ENCODE measurements at regions not wholly inside any gene's neighbourhood (a gene's known extent, or its start where the extent isn't known, plus 50 kb on each side); places are given as distances from the start of the nearest gene placed in this dataset.

DNA sequence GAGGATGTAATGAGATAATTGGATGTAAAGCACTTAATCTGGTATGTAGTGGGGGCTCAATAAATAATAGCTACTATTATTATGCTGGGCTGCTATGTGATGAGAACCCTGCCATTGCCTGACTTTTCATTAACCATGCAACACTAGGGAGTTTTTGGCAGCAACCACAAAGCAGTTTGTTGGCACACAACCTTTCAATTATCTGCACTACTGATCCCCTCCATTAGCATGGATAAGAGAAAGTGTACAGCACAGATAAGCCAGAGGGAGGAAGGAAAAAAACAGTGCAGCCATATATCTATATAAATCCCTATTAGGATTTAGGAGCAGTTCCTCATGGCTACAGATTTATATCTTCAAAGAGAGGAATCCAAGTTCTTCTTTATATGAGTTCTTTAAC lies 498.5 kb downstream of the NUF2 start:
- TF ChIP-seq, protein P1, sequence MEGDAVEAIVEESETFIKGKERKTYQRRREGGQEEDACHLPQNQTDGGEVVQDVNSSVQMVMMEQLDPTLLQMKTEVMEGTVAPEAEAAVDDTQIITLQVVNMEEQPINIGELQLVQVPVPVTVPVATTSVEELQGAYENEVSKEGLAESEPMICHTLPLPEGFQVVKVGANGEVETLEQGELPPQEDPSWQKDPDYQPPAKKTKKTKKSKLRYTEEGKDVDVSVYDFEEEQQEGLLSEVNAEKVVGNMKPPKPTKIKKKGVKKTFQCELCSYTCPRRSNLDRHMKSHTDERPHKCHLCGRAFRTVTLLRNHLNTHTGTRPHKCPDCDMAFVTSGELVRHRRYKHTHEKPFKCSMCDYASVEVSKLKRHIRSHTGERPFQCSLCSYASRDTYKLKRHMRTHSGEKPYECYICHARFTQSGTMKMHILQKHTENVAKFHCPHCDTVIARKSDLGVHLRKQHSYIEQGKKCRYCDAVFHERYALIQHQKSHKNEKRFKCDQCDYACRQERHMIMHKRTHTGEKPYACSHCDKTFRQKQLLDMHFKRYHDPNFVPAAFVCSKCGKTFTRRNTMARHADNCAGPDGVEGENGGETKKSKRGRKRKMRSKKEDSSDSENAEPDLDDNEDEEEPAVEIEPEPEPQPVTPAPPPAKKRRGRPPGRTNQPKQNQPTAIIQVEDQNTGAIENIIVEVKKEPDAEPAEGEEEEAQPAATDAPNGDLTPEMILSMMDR (IDR thresholded peaks at IDR 0.05 in 4 of 5, conservative IDR thresholded peaks at IDR 0.05 in 1 of 5), result no peak
- no peak for TF ChIP-seq POLR2A (IDR thresholded peaks at IDR 0.05)

Data from gastrocnemius medialis (tissue), 4 donors.